ENCODE measurements at regions not wholly inside any gene's neighbourhood (a gene's known extent, or its start where the extent isn't known, plus 50 kb on each side); places are given as distances from the start of the nearest gene placed in this dataset.

GRCh38 chr13:83709426-83710132, 172.7 kb downstream of the SLITRK1 start:
- Mint-ChIP-seq H3K4me3 (ENCODE audit: unreplicated experiment) (no peak overlapping the region), H3K4me1 (ENCODE audit: insufficient read depth, unreplicated experiment) (peaks cover 9% of the 10 kb centered on the region), H3K27me3 (ENCODE audit: insufficient read depth, unreplicated experiment) (no peaks in the 10 kb centered on the region), H3K36me3 (ENCODE audit: insufficient read depth, unreplicated experiment) (no peaks in the 10 kb centered on the region), H3K27ac (ENCODE audit: low read depth, unreplicated experiment) (peak overlapping the region; percentile 59), H3K9me3 (ENCODE audit: unreplicated experiment) (no peaks in the 10 kb centered on the region)
- TF ChIP-seq CTCF (IDR thresholded peaks at IDR 0.05; ENCODE audit: unreplicated experiment): no peak
- CTCF ChIA-PET: no interaction called here
- peak; percentile 9 for DNase-seq (ENCODE audit: unreplicated experiment)
- no TSS peak for BruUV-seq (replicated peaks)
- intact Hi-C loops (cut with micrococcal nuclease): no loop called here
- POLR2A ChIA-PET: interaction anchor here (0.6 kb wide), 1 partner anchor 11 kb away, joined by 3 read pairs; no protein-coding TSS in a partner anchor

- no peak for DNase-seq (ENCODE audit: unreplicated experiment)
- ChIA-PET CTCF (no interaction called here), POLR2A (no interaction called here)
- Mint-ChIP-seq H3K27me3 (ENCODE audit: insufficient read depth, unreplicated experiment) (no peaks in the 10 kb centered on the region), H3K36me3 (ENCODE audit: insufficient read depth, unreplicated experiment) (no peaks in the 10 kb centered on the region), H3K9me3 (ENCODE audit: unreplicated experiment) (no peaks in the 10 kb centered on the region), H3K4me3 (ENCODE audit: unreplicated experiment) (no peak overlapping the region), H3K4me1 (ENCODE audit: insufficient read depth, unreplicated experiment) (no peaks in the 10 kb centered on the region), H3K27ac (ENCODE audit: low read depth, unreplicated experiment) (no peak overlapping the region)
- TF ChIP-seq CTCF (IDR thresholded peaks at IDR 0.05; ENCODE audit: unreplicated experiment): no peak
- BruUV-seq (replicated peaks): no TSS peak
- intact Hi-C loops (cut with micrococcal nuclease): no loop called here
Observed at GRCh38 chr13:83702021-83702420, 180.3 kb downstream of the SLITRK1 start.

GRCh38 chr13:83692800-83693199, 189.5 kb downstream of the SLITRK1 start:
- TF ChIP-seq CTCF (IDR thresholded peaks at IDR 0.05; ENCODE audit: unreplicated experiment): no peak
- no peak overlapping the region for H3K4me3 Mint-ChIP-seq (ENCODE audit: unreplicated experiment)
- no peaks in the 10 kb centered on the region for H3K9me3 Mint-ChIP-seq (ENCODE audit: unreplicated experiment)
- DNase-seq (ENCODE audit: unreplicated experiment): no peak
- H3K27ac Mint-ChIP-seq (ENCODE audit: low read depth, unreplicated experiment): peak overlapping the region; percentile 63
- BruUV-seq (replicated peaks): no TSS peak
- ChIA-PET POLR2A (no interaction called here), CTCF (interaction anchor here (0.9 kb wide), 1 partner anchor 11 kb away, joined by 3 read pairs; no protein-coding TSS in a partner anchor)
- H3K4me1 Mint-ChIP-seq (ENCODE audit: insufficient read depth, unreplicated experiment): no peaks in the 10 kb centered on the region
- intact Hi-C loops (cut with micrococcal nuclease): no loop called here
- H3K27me3 Mint-ChIP-seq (ENCODE audit: insufficient read depth, unreplicated experiment): no peaks in the 10 kb centered on the region
- H3K36me3 Mint-ChIP-seq (ENCODE audit: insufficient read depth, unreplicated experiment): no peaks in the 10 kb centered on the region

- no TSS peak for BruUV-seq (replicated peaks)
- H3K36me3 Mint-ChIP-seq (ENCODE audit: insufficient read depth, unreplicated experiment): no peaks in the 10 kb centered on the region
- no peak overlapping the region for H3K4me3 Mint-ChIP-seq (ENCODE audit: unreplicated experiment)
- H3K27ac Mint-ChIP-seq (ENCODE audit: low read depth, unreplicated experiment): no peak overlapping the region
- DNase-seq (ENCODE audit: unreplicated experiment): no peak
- no peaks in the 10 kb centered on the region for H3K9me3 Mint-ChIP-seq (ENCODE audit: unreplicated experiment)
- no peaks in the 10 kb centered on the region for H3K27me3 Mint-ChIP-seq (ENCODE audit: insufficient read depth, unreplicated experiment)
- ChIA-PET POLR2A (no interaction called here), CTCF (no interaction called here)
- no peaks in the 10 kb centered on the region for H3K4me1 Mint-ChIP-seq (ENCODE audit: insufficient read depth, unreplicated experiment)
- intact Hi-C loops (cut with micrococcal nuclease): no loop called here
- TF ChIP-seq CTCF (IDR thresholded peaks at IDR 0.05; ENCODE audit: unreplicated experiment): no peak
Observed at GRCh38 chr13:83691966-83692365, 190.3 kb downstream of the SLITRK1 start.
